ENCODE measurements at regions not wholly inside any gene's neighbourhood (a gene's known extent, or its start where the extent isn't known, plus 50 kb on each side); places are given as distances from the start of the nearest gene placed in this dataset.

DNA sequence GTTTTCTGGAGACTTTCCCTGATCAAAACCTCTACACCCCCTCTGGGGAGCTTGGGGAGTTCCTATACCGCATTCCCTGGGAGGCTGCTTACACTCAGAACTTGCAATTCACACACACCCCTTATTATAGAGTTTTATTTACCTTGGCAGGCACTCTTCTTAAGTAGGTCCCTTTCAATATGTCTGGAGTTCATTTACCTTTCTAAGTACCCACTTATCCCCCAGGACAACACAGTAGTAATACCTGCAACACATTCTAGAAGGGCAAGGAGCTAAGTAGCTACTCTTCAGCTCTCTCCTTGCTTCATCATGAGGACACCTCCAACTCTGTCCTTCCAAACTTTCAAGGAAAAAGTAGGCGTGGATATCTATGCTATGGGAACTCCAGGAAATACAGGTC lies 127.8 kb upstream of the ANO3 start:
- DNase-seq (ENCODE audit: insufficient read length, low spot score), result no peak
- FAIRE-seq, result no peak

DNA sequence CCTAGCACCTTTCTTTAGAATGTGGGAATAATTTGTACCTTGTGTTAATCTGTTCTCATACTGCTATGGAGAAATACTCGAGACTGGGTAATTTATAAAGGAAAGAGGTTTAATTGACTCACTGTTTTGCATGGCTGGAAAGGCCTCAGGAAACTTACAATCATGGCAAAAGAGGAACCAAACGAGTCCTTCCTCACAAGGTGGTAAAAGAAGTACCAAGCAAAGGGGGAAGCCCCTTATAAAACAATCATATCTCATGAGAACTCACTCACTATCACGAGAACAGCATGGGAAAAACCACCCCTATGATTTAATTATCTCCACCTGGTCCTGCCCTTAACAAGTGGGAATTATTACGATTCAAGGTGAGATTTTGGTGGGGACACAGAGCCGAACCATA lies 127.1 kb upstream of the ANO3 start:
- FAIRE-seq, result no peak
- DNase-seq (ENCODE audit: insufficient read length, low spot score), result no peak

DNA sequence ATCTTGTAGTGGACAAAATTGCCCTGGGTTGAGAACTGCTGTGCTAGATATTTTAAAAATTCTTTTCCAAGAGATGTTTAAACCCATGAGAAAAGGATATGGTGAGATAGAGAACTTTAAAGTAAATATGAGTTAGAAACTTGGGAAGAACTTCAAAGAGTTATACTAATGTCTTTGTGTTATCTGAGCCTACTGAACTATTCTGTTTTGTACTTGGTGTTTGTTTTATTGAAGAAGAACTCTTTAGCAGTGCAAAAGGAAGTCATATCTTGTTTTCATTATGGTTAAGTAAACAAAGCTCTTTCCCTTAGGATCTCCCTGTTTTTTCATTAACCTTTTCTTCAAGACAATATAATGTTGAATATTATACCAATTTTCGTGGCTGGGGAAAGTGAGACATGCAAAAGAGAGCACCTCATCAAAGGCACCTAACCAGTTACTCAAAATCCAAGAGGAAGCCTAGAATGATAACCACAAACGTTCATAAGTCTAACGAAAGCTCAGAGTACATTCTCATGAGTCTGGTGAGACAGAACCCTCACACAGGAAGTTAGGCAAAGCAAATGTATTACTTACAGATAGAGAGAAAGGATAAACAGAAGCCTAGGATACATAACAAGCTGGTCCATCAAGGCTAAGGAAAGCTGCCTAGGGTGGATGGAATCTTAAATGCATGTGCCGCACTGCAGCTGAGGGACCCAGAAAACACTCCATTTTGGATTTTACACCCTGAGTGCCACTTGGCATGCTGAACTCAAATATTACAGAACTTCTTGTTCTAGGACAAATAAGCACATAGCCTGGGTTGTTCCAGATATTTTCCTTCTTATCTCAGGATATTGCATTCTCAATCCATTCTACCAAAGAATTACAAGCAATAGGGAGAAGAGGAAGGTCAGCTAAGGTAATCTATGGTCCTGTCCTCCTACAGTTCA lies 112.5 kb upstream of the ANO3 start:
- no peak for DNase-seq (ENCODE audit: insufficient read length, low spot score)
- no peak for FAIRE-seq

DNA sequence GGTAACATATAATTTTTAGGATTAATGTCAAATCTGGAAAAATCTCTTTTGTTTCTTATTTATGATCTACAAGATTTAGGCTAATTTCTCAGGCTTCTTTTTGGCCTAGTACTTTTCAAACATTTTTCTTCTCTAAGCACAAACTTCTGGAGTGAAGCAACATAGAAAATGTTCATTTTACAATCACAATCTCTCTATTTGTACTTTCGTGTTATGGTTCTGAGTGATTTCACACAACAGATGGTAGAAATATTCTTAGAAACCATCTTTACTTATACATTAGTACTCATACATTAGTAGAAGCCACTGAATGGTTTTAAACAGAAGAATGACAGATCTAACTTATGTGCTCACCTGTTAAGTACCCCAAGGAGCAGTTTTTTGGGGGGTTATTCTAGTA lies 106.3 kb upstream of the ANO3 start:
- FAIRE-seq (no peak), DNase-seq (ENCODE audit: insufficient read length, low spot score) (no peak)

DNA sequence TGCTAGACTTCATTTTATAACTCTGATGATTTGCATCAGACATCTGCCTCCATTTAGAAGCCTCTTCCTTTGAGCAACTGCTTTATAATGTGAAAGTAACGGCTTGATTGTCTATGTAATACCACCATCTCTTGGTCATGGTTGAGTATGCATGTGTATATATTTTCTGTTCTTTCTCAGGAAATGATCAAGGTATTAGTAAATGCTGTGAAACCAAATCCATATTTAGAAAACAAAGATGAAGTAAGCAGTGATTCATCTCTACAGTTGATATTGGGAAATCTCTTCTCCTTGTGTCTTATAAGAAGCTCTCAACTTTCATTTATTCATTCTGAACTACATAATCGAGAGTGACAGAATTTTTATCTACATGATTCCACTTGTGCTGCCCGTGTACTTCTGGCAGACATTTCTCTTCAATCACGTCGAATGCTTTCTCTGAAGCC lies 104.6 kb upstream of the ANO3 start:
- DNase-seq (ENCODE audit: insufficient read length, low spot score) (peak; percentile 34), FAIRE-seq (no peak)

DNA sequence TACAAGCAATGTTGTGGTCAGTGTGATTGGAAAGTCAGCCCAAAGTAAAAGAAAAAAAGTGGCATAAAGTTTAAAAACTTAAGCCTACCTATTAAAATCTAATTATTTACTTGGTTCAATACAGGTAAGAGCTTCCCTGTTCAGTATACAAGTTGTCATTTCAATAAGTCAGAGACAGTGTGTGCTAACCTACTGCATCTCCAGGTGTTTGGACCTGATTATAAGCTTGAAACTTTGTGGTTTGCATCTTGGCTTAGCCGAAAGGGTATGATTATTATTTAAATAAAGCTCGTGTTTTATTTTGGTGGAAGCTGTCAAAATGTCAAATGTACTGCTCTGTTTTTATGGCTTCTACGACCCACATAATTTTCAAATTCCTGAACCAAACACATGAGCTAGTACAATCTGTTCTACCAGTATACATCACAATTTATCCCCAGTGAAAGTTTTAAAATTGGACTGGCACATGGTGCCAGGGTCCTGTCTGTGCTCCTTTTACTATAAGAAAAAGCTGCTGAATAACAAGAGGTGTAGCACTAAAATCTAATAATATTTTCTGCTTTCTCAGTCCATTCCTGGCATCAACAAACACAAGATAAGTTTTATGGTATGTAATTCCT lies 103.9 kb upstream of the ANO3 start:
- no peak for FAIRE-seq
- no peak for DNase-seq (ENCODE audit: insufficient read length, low spot score)

DNA sequence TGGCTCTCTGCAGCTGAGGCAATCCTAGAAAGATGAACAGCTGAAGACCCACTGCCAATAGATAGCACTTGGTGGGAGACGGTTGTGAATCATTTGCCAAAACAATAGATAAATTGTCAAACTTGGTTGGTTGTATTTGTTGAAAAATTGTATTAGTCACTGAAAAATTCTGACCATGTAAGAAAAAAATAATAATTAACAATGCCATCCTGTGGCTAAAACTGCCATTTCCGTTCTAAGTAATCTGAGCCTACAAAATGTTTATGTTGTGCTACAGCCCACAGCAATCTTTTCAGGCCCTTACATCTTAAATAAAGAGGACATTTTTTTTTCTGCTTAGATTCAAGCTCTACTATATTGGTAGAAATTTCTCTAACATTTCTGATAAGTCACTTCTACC lies 103.2 kb upstream of the ANO3 start:
- DNase-seq (ENCODE audit: insufficient read length, low spot score) (no peak), FAIRE-seq (no peak)

DNA sequence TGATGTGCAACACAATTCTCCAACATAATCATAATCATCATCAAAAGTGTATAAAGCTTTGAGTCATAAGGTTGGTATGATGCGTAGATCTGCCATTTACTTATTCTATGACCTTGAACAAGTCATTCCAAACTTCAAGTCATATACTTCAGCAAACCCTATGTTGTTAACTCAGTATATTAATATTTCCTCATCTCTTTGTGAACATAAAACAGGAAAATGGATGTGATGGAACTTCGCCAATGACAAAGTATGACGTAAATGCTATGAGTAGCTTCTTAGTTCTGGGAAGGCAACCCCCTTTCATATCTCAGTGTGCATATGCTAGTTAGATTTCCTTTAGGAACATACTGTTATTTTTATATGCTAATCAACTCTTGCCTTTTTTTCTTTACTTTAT lies 102.7 kb upstream of the ANO3 start:
- DNase-seq (ENCODE audit: insufficient read length, low spot score) (no peak), FAIRE-seq (no peak)

DNA sequence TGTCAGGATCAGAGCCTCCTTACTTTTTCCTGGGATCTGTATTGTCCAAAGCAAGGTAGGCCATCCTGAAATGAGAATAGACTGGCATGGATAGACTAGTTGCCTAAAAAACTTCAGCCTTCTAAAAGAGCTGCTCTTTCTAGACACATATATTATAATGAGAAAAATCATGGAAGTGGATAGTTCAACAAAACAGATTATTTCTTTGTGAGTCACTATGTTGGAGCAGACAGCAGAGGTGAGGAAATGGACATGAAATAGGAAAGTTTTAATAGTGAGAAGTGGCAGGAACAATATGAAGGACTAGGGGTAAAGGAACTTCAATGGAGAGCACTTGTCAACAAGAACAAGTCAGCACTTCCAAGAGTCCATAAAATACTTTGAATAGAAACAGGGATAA lies 101.9 kb upstream of the ANO3 start:
- no peak for FAIRE-seq

DNA sequence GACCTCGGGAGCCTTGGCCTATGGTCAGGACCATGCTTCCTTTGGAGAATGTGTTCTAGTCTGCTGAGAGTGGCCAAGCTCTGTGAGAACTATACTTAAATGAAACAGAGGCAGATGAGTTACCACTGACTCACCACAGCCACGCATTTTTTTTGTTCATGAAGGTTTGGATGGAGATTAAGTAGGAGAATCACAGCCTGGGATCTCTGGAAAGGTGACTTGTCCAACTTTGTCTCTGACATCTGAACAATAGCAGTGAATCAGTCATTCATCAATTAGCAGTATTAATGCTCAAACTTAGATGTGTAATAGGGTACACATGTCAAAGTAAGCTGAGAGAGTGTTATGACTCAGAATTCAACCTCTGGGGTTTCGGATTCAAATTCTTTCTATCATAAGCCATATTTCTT lies 100.7 kb upstream of the ANO3 start:
- DNase-seq (ENCODE audit: insufficient read length, low spot score) (no peak), FAIRE-seq (no peak)

More for the DNA sequence above, 101.9 kb upstream of the ANO3 start:
- no peak for DNase-seq (ENCODE audit: insufficient read length, low spot score)

DNA sequence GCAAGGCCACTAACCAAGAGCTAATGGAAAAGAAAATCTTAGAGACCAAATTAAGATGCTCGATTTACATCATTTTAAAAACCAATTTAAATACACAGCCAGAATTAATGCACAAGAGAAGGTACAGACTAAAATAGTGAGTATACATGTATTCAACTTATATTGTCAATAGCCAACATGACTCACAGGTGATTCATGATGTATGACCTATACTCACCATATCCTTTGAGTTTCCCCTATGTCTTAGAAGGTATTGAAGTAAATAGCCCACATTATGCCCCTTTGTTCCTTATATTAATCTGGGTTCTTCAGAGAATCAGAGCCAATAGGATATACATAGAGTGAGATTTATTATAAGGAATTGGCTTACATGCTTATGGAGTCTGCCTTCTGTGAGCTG lies 97.5 kb upstream of the ANO3 start:
- FAIRE-seq, result no peak
- DNase-seq (ENCODE audit: insufficient read length, low spot score), result no peak

DNA sequence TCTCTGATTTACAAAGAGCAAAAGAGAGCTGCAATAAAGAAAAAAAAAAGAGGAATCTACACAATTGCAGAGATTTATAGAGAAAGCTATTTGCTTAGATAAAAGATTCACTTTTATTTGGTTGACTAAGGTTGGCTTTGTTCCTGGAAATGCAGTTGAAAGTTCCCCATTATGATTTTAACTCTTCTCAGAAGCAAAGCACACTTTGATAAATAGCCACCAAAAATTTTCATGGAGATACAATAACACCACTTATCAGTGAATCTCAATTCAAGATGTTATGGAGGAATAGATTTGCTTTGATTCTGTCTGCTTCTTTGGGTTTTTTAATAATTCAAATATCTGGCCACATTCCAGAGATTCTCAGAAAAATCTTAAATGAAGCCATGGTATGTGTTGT lies 88.5 kb upstream of the ANO3 start:
- DNase-seq (ENCODE audit: insufficient read length, low spot score), result no peak
- no peak for FAIRE-seq

DNA sequence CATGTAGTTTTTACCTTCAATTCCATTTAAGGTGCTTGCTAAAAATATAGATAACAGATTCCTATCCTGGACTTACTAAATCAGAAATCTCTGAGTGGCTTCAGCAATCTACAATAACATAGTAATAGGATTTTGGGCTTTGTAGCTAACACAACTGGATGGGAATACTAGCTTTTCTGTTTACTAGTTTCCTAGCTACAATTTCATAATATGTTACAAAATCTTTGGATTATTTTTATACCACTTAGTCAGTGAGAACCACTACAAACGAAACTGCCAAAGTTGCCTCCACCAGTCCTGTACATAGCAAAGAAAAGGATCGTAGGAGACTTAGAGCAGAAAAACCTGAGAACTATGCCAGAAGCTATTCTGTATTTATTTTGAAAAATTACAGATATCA lies 87.7 kb upstream of the ANO3 start:
- FAIRE-seq, result no peak
- DNase-seq (ENCODE audit: insufficient read length, low spot score), result no peak

DNA sequence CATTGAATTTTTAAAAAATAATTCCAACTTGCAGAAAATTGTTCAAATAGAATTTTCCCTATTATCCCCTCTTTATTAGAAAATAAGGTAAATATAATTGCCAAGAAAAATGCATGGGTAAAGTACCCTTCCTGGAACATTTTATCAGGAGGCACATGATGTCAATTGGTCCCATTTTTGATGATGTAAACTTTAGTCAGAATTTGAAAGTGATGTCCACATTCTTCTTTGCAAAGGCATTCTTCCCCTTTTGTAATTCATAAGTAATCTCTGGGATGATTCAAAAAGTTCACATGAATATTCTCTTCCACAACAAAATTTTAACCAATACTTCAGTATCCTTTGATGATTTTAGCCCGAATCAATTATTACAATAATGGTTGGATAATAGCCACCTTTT lies 86.9 kb upstream of the ANO3 start:
- no peak for FAIRE-seq

DNA sequence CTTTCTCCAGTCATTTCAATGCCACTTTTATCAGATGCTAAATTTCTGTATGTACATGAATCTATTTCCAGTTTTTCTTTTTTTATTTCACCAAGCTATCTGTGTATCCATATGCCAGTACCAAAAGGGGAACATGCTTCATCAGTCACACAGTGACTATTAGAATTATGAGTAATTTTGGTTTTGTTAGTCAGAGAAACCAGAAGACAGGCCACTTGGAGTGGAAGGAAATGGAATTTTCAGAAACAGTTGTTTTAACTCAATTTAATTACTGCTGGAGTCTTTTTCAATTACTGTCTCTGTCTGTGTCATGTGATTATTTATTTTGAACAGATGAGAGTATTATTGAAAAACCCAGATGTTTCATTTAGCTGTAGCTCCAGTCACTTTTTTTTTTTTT lies 84.6 kb upstream of the ANO3 start:
- FAIRE-seq (no peak), DNase-seq (ENCODE audit: insufficient read length, low spot score) (no peak)

More for the DNA sequence above, 86.9 kb upstream of the ANO3 start:
- no peak for DNase-seq (ENCODE audit: insufficient read length, low spot score)

DNA sequence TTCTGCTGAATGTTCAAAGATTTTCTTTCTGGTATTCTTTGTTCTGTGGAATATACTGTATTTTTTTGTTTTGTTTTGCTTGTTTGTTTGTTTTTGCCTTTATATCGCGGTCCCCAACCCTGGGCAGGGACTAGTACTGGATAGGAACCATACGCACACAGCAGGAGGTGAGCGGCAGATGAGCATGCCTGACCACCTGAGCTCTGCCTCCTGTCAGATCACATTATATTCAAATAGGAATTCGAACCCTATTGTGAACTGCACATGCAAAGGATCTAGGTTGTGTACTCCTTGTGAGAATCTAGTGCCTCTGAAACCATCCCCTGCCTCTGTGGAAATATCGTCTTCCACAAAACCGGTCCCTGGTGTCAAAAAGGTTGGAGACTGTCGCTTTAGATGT lies 83.3 kb upstream of the ANO3 start:
- FAIRE-seq, result no peak
- DNase-seq (ENCODE audit: insufficient read length, low spot score), result no peak

DNA sequence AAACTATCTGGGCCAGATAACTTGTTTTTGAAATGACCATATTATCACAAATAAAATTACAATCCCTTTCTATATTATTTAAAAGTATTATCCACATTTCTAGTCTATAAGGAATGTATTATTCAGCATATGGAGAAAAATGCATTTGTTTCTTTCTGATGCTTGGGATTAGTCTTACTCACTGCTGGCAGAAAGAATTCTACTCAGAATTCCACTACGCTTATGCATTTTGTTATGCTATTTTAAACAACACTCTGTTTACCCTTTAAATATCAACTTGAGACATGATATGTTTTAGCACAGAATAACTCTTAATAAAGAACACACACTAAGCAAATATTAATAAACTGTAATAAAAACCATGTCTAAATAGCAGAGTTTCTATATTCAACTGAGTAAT lies 77.6 kb upstream of the ANO3 start:
- FAIRE-seq (no peak), DNase-seq (ENCODE audit: insufficient read length, low spot score) (no peak)

DNA sequence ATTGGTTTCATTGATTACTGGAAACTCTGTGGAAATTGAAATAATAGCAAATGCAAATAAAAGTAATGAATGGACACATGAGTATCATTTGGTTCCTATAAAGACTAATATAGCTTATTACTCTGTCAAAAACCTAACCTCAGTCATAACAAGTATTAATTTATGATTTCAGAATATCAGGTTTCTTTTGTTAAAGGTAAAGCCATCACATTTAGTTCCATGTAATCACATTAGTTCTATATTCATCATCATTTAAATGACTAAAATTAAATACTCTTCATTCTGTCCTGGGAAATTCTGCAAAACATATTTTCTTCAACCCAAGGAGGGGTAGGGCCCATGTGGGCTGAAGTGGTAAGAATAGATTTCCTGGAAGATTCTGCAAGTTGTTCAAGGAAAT lies 68.2 kb upstream of the ANO3 start:
- no peak for DNase-seq (ENCODE audit: insufficient read length, low spot score)
- FAIRE-seq, result no peak

DNA sequence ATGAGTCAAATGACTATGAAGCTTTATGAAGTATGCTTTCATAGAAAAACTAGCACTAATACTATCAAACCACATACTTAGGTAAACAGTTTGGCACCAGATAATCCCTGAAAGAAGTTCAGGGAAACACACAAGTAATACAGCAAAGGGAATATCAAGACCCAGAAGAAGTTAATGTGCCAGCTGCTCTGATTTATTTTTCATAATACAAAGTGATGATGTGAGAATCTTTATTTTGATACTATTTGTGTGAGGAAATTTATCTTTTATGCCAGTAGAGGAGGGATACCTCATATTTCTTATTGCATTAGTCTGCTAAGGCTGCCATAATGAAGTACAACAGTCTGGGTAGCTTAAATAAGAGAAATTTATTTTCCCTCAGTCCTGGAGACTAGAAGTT lies 67.7 kb upstream of the ANO3 start:
- FAIRE-seq, result no peak
- DNase-seq (ENCODE audit: insufficient read length, low spot score), result no peak

DNA sequence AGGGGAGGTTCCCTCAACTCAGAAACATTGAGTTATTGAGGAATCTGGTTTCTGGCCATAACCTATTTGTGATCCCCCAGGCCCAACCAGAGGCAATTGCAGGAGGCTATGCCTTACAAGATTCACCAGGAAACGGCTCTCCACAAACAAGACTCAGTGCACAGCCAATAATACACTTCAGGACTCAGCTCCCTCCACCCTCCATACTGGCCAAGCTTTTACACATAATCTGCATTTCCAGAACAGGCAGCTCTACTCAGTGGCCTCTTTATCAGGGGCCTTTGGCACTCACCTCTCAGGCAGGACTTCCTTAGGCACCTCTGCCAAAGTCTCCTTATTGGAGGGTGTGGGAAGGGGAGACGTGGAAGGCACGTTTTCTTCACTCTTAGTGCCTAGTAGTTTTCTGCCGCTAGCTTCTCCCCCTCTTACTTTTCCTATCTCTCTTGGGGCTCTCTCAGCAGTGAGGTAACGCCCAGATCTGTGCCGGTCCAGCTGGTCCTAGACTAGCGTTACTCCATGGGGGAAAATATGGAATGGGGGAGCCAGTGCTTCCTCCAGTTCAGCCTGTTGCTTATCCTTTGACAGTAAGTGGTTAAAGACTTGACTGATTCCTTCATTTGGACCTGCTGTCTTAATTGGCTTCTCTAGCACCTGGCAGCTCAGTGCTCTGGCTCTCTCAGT lies 62.8 kb upstream of the ANO3 start:
- DNase-seq (ENCODE audit: insufficient read length, low spot score) (no peak), FAIRE-seq (no peak)

DNA sequence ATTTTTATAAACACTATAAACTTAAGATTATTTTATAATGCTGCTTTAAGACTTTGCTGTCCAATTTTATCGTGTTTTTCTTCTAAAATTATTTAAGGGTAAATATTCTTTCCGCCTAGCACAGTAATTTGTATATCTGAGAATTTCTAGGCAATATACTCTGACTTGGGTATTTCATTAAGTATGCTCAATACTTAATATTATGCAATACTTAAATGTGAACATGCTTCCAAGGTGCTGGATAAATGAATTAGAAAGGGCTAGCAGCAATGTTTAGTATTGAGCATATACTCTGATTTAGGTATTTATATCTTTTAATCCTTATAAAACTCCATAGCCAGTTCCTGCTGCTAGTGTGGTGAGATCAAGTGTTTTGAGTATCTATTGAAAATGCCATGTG lies 60.3 kb upstream of the ANO3 start:
- no peak for FAIRE-seq
- DNase-seq (ENCODE audit: insufficient read length, low spot score), result no peak
